GM12872 (cell line): ENCODE measurements at regions not wholly inside any gene's neighbourhood (a gene's known extent, or its start where the extent isn't known, plus 50 kb on each side); places are given as distances from the start of the nearest gene placed in this dataset.

Experiments
- CTCF ChIP-seq: IDR thresholded peaks from 3 replicates; pipeline ENCODE4 v1.5.1; 2011; ENCODE audit warnings: low read depth, mild to moderate bottlenecking, low read length, moderate library complexity; ENCODE audit not compliant: insufficient read depth

GRCh38 chr4:110368409-110368808 lies 107.5 kb upstream of the ENPEP start:
- no peak for TF ChIP-seq CTCF

- TF ChIP-seq CTCF: no peak
These were observed 108.8 kb upstream of the ENPEP start for GRCh38 chr4:110367156-110367555.

DNA sequence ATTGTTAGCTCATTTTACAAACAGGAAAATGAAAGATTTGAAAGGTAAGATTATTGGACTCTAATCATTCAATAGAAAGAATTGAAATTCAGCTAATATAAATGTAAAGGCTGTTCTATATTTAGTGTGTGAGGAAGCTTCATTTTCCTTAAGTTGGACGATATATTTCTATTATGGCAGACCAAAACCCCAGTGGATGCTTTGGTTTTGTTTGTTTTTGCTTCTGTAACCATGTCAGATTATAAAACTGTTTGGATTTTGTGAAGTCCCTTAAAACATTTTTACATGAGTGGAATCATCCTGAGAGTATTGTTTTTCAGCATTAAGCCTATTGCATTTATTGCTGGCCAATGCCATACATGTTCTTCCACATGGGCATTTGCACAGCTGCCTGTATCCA lies 110.2 kb upstream of the ENPEP start:
- no peak for TF ChIP-seq CTCF

GRCh38 chr4:110364911-110365520 lies 110.9 kb upstream of the ENPEP start:
- no peak for TF ChIP-seq CTCF

- TF ChIP-seq CTCF: no peak
These were observed 114.0 kb upstream of the ENPEP start for GRCh38 chr4:110361921-110362320.

- no peak for TF ChIP-seq CTCF
These were observed 116.9 kb upstream of the ENPEP start for GRCh38 chr4:110359076-110359475.

DNA sequence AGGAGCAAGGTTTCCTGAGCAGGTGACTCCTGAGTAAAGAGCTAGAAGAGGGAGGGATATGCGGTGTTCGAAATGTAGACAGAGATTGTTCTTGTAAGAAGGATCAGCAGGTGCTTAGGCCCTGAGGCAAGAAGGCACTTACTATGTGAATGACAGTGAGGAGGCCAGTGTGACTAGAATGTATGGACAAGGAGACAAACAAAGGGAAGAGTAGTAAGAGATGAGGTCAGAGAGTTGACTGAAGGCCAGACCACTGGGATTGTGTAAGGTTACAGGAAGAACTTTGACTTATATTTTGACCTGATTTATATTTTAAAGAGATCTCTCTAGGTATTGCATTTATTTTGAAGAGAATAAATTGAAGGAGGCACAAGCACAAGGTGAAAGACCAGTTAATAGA lies 118.4 kb upstream of the ENPEP start:
- no peak for TF ChIP-seq CTCF
